MG63 (cell line): ENCODE measurements at regions not wholly inside any gene's neighbourhood (a gene's known extent, or its start where the extent isn't known, plus 50 kb on each side); places are given as distances from the start of the nearest gene placed in this dataset.
A peak's percentile ranks its signal among the peaks of the same experiment; 100 is the strongest.

Source experiments
- DNase-seq: peaks from one replicate; pipeline ENCODE4 v3.0.0-alpha.2; 2020
- H3K27me3 ChIP-seq: fragments of 250-450 bp; sonication (Bioruptor Pico); 2 replicates; pipeline ENCODE4 v1.5.1; 2020; ENCODE audit warnings: mild to moderate bottlenecking, moderate library complexity
- H3K36me3 ChIP-seq: fragments of 250-450 bp; sonication (Bioruptor Pico); 2 replicates; pipeline ENCODE4 v1.5.1; 2020; ENCODE audit warnings: mild to moderate bottlenecking, moderate library complexity
- H3K4me3 ChIP-seq: fragments of 250-450 bp; sonication (Bioruptor Pico); 2 replicates; pipeline ENCODE4 v1.5.1; 2020; ENCODE audit warnings: mild to moderate bottlenecking, moderate library complexity
- H3K9me3 ChIP-seq: fragments of 250-450 bp; sonication (Bioruptor Pico); 2 replicates; pipeline ENCODE4 v1.5.1; 2020; ENCODE audit warnings: mild to moderate bottlenecking, moderate library complexity

DNA sequence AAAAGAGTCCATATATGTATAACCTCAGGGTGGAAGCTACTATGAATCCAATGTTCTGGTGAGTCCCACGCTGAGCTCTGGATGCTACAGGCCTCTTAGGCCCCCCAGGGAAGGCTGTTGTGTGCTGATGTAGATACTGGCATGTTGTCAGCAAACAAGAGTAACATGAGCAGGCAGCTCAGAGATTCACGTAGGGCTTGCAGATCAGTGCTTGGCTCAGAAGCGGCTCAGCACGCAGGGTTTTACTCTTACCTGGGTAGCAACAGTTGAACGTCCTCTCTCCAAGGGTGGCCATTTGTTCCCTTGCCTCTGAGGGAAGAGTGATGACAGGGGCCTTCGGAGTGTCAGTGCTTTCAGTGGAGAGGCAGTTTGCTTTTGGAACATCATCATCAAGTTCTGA is 93.4 kb downstream of the ZFP64 start:
- Histone ChIP-seq H3K4me3 (no peak overlapping the region), H3K27me3 (no peaks in the 10 kb centered on the region), H3K9me3 (no peaks in the 10 kb centered on the region), H3K36me3 (no peaks in the 10 kb centered on the region)
- DNase-seq: no peak

DNA sequence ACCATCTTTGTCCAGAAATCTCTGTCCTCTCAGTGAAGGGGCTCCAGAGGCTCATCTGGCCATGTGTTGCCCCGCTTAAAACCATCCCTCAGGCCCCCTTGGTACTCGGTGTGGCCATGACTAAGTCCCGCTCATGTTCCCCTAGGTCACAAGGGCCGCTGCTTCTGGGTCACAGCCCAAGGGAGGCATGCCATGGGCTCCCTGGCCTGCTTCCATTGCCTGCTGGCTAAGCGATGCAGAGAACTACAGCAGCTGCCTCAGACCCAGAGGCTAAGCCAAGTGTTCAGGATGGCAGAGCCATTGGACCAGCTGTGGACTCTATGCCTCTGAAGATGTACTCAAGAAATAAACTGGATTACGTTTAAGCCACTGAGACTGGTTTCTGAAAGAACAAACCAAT is 95.5 kb downstream of the ZFP64 start:
- DNase-seq: no peak
- H3K36me3 ChIP-seq: no peaks in the 10 kb centered on the region; the same call in 1 of the 2 replicates

DNA sequence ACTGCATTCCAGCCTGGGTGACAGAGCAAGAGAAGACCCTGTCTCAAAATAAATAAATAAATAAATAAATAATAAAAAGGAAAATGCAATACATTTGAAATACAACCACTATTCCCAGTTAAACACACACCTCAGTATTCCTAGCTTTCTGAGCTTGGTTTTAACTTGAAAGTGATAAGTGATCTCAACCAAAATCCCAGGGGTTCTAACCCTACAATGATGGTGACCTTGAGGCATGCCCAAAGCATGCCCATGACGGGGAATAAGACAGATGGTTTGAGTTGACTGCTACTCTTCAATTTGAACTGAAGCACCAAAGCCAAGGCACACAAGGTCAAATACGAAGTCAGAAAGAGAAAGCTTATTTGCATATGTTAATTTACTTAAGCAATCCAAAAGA is 96.9 kb downstream of the ZFP64 start:
- H3K9me3 ChIP-seq: no peaks in the 10 kb centered on the region

More for the DNA sequence above, 95.5 kb downstream of the ZFP64 start:
- no peaks in the 10 kb centered on the region for H3K27me3 ChIP-seq
- no peak overlapping the region for H3K4me3 ChIP-seq
- H3K9me3 ChIP-seq: no peaks in the 10 kb centered on the region

DNA sequence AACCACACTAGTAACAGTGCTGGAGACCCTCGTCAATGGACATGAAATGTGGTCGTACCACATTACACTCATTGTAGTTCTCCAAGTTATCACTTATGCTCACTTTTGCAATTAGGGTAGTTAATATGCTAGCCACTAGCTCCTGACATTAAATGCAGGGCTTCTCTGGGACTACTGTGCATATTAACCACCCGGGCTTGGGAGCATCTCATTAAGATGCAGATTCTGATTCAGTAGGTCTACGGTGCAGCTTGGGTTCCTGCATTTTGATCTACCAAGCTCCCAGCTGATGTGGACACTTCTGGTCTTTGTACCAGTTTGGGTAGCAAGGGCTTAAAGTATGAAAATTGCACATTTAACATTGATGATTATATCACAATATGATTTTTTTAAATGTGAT is 98.0 kb downstream of the ZFP64 start:
- no peak overlapping the region for H3K4me3 ChIP-seq
- peaks cover 3% of the 10 kb centered on the region for H3K9me3 ChIP-seq
- H3K36me3 ChIP-seq: peaks cover 3% of the 10 kb centered on the region
- no peaks in the 10 kb centered on the region for H3K27me3 ChIP-seq
- no peak for DNase-seq

More for the DNA sequence above, 96.9 kb downstream of the ZFP64 start:
- no peak overlapping the region for H3K4me3 ChIP-seq
- no peaks in the 10 kb centered on the region; the same call in 1 of the 2 replicates for H3K36me3 ChIP-seq
- DNase-seq: no peak
- H3K27me3 ChIP-seq: no peaks in the 10 kb centered on the region

DNA sequence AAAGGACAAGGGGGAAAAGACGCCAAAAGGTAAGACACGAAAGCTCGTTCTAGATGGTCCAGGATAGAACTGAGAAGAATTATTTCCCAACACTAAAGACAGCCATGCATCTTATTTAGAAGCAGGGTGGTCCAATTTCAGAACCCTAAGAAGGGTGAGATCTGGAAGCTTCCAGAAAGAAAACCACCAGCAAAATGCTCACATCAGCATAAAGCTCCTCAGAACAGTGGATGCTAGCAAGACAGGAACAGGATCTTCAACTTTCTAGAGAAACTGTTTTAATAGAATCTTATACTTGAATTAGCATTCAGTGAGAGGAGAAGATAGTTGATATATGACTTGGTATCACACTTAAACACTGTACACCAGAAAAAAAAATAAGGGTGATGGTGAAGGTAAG is 101.5 kb downstream of the ZFP64 start:
- DNase-seq: no peak
- Histone ChIP-seq H3K36me3 (peaks cover 23% of the 10 kb centered on the region), H3K4me3 (no peak overlapping the region), H3K9me3 (peaks cover 24% of the 10 kb centered on the region), H3K27me3 (no peaks in the 10 kb centered on the region)

DNA sequence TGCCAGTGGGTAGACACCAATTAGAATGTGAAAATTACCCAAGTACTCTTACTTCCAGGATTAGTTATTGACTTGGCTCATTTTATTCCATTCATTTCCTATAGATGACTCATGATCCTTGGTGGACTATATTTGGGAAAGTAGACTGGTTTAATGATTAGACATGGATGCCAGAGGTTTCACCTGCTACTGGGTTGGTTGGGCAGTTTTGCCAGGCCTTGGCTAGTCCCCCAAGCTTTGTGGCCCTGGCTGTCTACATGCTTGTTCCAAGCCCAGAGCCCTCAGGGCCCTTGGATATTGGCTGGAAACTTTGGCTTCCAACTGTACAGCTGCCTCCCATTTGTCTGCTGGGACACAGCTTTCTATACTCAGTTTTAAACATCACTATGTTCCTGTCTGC is 104.1 kb downstream of the ZFP64 start:
- Histone ChIP-seq H3K36me3 (peaks cover 29% of the 10 kb centered on the region), H3K4me3 (no peak overlapping the region), H3K27me3 (no peaks in the 10 kb centered on the region), H3K9me3 (peaks cover 24% of the 10 kb centered on the region)
- no peak for DNase-seq

DNA sequence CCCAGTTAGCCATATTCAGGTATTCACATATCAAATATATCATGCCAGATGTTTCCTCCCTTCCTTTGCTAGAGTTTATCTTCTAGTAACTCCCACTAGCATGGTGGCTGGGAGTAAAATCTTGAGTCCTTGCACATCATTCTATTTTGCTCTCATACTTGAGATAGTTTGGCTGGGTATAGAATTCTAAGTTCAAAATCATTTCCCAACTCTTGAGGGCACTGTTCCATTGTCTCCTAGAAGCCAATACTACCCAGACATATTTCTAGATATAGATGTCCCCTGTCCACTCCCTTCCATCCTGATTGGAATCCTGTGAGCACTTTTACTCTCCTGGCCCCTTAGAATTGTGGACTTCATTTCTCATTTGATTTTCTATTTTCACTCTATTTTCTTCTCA is 104.7 kb downstream of the ZFP64 start:
- DNase-seq: no peak
- Histone ChIP-seq H3K9me3 (peaks cover 24% of the 10 kb centered on the region), H3K27me3 (no peaks in the 10 kb centered on the region), H3K36me3 (peaks cover 29% of the 10 kb centered on the region), H3K4me3 (no peak overlapping the region)

DNA sequence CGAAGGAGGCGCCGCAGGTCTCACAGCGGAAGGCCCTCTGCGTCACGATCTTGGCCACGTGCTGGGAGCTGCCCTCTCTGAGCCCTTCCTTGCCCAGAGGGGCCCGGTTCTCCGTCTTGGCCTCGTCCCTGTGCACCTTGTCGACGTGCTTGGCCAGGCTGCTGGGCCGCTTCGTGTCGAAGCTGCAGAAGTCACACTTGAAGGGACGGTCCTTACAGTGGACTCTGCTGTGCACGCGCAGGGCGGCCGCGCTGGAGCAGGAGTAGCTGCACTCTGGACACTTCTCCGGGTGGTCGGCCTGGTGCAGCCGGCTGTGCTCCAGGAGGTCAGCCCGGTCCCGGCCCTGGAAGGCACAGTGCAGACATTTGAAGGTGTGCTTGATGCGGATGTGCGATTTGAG is 106.9 kb downstream of the ZFP64 start:
- Histone ChIP-seq H3K36me3 (peaks cover 29% of the 10 kb centered on the region), H3K27me3 (no peaks in the 10 kb centered on the region), H3K4me3 (no peak overlapping the region), H3K9me3 (peaks cover 24% of the 10 kb centered on the region)
- DNase-seq: no peak

DNA sequence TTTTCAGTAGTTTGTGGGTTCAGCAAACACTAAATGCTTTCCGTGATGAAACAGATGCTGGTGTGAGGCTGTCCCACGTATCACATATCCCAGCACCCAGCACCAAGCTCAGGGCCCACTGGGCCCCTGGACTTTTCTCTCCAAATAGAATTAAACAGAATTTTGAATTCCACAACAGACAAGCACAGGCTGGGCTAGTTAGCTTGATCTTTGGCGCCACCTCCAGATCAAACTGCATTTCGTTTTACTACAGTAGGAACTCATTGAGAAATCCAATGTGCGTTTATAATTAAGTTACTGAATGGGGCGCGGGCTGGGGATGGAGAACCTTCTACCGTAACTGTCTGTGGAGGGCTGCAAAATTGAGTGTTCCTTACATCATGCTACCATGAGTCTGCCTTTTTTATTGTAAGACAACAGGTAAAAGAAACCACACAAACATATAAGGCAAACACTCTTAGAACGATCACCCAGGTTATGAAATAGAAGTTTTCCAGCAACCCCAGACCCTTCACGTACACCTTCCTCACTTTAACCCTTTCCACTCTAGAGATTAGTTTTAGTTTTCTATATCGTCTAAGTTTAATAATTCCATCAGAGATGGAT is 107.8 kb downstream of the ZFP64 start:
- DNase-seq: peak; percentile 46
- Histone ChIP-seq H3K27me3 (no peaks in the 10 kb centered on the region), H3K4me3 (no peak overlapping the region), H3K9me3 (peaks cover 22% of the 10 kb centered on the region), H3K36me3 (peaks cover 28% of the 10 kb centered on the region)

DNA sequence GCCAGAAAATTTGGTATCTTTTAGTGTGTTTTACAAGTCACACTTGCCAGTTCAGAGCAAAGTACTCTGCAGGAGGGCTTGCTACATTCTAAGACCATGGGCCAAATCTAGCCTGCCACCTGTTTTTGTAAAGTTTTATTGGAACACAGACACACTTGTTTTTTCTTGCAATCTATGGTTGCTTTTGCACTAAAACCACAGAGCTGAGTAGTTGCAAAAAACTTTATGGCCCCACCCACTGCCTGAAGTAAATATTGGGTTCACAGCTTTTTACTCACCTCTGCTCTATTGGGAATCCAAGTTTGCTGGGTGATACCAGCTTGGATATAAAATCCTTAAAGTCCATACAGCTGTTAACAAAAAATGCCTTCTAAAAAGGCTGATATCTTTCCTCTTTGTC is 109.0 kb downstream of the ZFP64 start:
- DNase-seq: no peak
- Histone ChIP-seq H3K4me3 (no peak overlapping the region), H3K9me3 (peaks cover 13% of the 10 kb centered on the region), H3K36me3 (peaks cover 17% of the 10 kb centered on the region), H3K27me3 (no peaks in the 10 kb centered on the region)

DNA sequence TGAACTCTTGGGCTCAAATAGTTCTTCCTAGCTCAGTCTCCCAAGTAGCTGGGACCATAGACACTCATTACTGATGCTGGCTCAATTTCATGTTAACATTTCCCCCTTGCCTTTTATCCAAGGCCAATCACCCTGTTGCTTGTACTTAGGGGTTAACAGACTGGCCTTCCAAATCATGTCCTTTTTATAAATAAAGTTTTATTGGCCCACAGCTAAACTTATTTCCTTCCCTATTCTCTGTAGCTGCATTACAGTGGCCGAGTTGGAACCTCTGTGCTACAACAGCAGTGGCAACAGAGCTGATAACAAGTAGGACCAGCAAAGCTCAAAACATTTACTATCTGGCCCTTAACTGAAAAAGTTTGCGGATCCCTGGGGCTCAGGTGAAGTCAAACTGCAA is 109.8 kb downstream of the ZFP64 start:
- Histone ChIP-seq H3K27me3 (no peaks in the 10 kb centered on the region), H3K36me3 (peaks cover 11% of the 10 kb centered on the region), H3K9me3 (peaks cover 5% of the 10 kb centered on the region; the same call in 1 of the 2 replicates), H3K4me3 (no peak overlapping the region)
- DNase-seq: no peak

DNA sequence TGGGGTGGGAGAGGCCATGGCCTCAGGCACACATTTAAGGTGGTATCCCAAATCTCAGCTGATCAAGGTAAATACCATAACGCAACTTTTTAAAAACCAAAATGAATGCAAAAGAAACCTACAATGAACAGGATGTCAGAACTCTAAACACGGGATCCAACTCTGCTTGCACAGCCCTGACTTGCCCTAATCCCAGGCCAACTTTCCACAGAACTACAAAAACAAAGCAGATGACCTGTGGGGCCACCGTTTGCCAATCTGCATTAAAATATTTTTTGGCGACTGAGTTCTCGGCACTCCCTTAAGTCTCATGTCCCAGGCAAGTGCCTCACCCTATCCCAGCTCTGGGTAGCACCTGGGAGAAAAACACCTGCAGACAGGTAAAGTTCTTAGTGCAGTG is 110.5 kb downstream of the ZFP64 start:
- Histone ChIP-seq H3K9me3 (no peaks in the 10 kb centered on the region), H3K27me3 (no peaks in the 10 kb centered on the region), H3K36me3 (peaks cover 11% of the 10 kb centered on the region), H3K4me3 (no peak overlapping the region)
- no peak for DNase-seq

DNA sequence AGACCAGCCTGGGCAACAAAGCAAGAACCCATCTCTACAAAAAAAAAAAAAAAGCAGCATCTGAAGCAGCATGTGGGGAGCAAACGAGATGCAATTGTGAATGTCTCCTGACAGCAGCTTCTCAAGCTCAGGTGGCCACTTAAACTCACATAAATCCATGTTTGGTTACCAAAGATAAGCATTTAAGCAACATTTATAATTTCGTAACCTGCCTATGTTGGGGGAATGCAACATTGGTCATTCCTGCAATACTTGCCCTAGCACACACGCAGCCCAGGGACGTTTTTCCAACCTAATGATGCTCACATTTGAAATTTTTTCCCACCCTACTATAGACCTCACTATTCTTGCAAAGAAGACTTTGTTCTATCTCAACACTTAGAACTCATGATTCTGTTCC is 113.3 kb downstream of the ZFP64 start:
- Histone ChIP-seq H3K4me3 (no peak overlapping the region), H3K9me3 (no peaks in the 10 kb centered on the region), H3K27me3 (no peaks in the 10 kb centered on the region), H3K36me3 (peaks cover 5% of the 10 kb centered on the region; the same call in 1 of the 2 replicates)
- no peak for DNase-seq

DNA sequence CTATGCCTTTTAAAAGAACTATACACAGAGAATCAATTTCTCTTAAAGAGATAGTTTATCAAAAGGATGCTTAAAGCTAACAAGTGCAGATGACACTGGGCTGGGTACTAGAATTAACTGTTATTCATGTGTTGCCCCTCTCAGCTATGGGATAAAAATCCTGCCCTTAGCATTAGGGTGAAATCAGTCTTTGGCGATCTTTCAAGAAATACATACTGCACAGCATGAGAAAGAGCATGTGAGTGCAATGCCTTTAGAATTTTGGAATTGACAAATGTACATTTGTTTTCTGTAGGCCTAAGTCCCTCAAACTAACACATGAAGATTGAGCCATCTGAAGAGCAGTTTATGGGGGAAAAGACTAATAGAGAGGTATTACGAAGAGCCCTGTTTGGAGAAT is 115.4 kb downstream of the ZFP64 start:
- Histone ChIP-seq H3K36me3 (peaks cover 2% of the 10 kb centered on the region; the same call in 1 of the 2 replicates), H3K9me3 (no peaks in the 10 kb centered on the region), H3K4me3 (no peak overlapping the region), H3K27me3 (no peaks in the 10 kb centered on the region)
- no peak for DNase-seq

DNA sequence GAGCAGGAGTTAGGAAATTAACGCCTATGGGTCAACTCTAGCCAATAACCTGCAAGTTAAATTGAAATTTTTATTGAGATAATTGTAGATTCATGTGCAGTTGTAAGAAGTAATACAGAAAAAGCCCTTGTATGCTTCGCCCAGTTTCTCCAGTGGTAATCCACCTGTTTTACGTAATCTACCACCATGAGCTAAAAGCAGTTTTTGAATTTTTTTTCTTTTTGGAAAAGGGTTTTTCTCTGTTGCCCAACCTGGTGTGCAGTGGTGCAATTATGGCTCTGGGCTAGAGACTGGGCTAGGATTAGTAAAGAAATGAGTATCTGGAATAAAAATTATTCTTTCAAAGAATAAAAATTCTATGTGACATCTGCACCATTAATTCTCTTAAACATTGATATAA is 116.2 kb downstream of the ZFP64 start:
- Histone ChIP-seq H3K9me3 (no peaks in the 10 kb centered on the region), H3K36me3 (peaks cover 2% of the 10 kb centered on the region; the same call in 1 of the 2 replicates), H3K27me3 (no peaks in the 10 kb centered on the region), H3K4me3 (no peak overlapping the region)
- DNase-seq: no peak

DNA sequence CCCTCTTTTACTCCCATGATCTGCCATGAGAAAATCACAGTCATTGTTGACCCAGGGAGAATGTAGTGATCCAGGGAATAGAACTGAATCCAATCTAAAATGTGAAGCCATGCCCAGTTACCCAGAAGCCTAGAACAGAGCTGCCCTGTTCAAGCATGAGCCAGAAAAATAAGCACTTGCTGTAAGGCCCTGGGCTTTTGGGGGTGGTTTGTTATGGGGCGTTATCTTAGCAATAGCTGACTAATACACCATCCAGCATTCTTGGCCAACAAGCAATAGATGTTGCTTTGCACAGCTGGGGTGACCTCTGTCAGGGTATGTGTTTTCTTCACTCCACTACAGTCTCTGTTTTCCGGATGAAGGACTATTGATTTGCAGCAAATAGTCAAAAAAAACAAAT is 120.4 kb downstream of the ZFP64 start:
- no peak overlapping the region for H3K4me3 ChIP-seq
- H3K9me3 ChIP-seq: no peaks in the 10 kb centered on the region
- peaks cover 2% of the 10 kb centered on the region; the same call in 1 of the 2 replicates for H3K36me3 ChIP-seq
- DNase-seq: no peak
- no peaks in the 10 kb centered on the region for H3K27me3 ChIP-seq

DNA sequence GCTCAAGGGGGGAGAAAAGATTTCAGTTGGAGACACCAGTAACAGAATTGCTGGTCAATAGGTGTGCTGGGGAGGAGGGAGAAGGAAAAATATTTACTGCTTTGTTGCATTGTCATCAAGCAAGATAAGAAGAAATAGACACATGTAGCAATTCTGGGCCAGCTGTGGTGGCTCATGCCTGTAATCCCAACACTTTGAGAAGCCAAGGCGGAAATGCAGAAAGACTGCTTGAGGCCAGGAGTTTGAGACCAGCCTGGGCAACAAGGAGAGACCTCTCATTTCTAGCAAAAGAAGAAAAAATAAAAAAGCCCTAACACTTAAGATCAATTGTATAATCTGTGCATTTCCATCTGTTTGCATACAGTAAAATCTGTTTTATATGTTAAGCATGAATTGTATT is 126.6 kb downstream of the ZFP64 start:
- H3K27me3 ChIP-seq: no peaks in the 10 kb centered on the region

DNA sequence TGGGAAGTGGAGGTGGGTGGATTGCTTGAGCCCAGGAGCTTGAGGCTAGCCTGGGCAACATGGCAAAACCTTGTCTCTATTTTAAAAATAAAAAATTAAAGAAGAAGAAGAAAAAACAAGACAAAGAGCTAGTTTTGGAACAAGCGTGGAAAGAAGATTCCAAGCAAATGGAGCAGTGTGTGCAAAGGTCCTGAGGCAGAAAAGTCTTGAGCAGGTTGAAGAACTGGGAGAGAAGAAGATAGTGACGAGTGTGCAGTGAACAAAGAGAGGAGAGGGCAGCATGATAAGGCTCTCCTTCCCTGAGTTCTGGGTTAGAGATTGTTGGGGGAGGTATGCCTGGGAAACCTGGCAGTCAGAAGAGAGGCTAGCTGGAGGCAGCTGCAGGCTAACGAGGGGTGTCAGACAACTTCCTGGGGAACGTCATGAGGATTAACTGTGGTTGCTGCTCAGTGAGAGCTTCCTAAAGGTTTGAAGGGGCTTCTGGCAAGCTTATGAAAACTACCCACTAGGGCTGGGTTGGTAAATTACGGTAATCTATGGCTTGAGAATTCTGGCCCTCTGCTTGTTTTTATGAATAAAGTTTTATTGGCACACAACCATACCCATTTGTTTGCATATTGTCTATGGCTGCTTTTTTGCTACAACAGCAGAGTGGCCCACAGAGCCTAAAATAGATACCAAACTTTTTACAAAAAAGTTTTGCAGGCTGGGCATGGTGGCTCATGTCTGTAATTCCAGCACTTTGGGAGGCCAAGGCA is 128.9 kb downstream of the ZFP64 start:
- no peak for DNase-seq
- Histone ChIP-seq H3K36me3 (peaks cover 3% of the 10 kb centered on the region; the same call in 1 of the 2 replicates), H3K9me3 (peaks cover 11% of the 10 kb centered on the region), H3K27me3 (no peaks in the 10 kb centered on the region), H3K4me3 (no peak overlapping the region)

More for the DNA sequence above, 126.6 kb downstream of the ZFP64 start:
- H3K4me3 ChIP-seq: no peak overlapping the region
- no peak for DNase-seq
- 0 out of 2 replicates have a peak, but pooled peaks cover 2% of the 10 kb centered on the region for H3K9me3 ChIP-seq
- no peaks in the 10 kb centered on the region for H3K36me3 ChIP-seq
